Head of caudate nucleus (tissue), 42 donors: ENCODE measurements at regions not wholly inside any gene's neighbourhood (a gene's known extent, or its start where the extent isn't known, plus 50 kb on each side); places are given as distances from the start of the nearest gene placed in this dataset.
A peak's percentile ranks its signal among the peaks of the same experiment; 100 is the strongest.

Source experiments
- DNase-seq, 42 donors: peaks; one replicate each; pipeline versions ENCODE4 v3.0.0 to v3.0.0-alpha.2; 2020 to 2021; ENCODE audit warnings: mixed read lengths in 7 of 42
- intact Hi-C: fragments of 100-400 bp; cut with DNase I; formaldehyde crosslinking; loops from one replicate; pipeline ENCODE4 v1.15.0; 2022

DNA sequence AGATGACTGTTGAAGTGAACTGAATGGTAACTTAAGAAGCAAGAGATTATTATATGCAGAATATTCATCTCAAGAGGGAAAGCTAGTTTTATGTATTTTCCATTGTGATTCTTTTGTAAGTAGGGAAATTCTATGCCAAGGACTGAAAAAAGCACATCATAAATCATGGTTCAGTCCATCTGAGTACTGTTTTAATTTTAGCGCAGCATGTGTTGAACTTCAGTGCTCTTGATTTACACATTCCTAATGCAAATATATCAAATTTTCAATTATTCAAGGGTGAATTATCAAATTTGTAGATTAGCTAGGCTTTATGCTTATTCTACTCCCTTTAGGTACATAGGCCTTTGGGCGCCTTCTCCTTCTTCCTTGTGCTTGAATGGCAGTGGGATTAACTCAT is 50.3 kb upstream of the TCF12 start:
- DNase-seq: no peak
- intact Hi-C loops: loop anchor here (10.0 kb wide), 1 partner anchor 373 kb away; no protein-coding TSS in a partner anchor

DNA sequence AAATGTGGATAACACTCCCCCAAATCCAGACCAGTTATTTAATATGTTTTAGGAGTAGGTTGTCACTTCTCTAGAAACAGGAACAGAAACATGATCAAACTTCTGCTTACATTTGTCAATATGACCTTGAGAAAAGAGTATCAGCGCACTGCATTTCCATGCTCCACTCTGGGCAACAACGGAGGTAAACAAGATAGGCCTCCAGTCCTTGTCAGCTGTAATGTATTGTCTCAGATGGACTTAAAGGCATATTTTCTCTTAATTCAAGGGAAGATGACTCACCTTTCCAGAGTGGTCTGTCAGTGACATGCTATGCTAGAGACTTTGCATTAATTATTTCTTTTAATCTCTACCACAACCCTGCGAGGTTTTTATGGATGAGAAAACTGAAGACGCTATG is 51.6 kb upstream of the TCF12 start:
- DNase-seq: no peak
- intact Hi-C loops: loop anchor here (10.0 kb wide), 1 partner anchor 372 kb away; no protein-coding TSS in a partner anchor

GRCh38 chr15:56857828-56858227 is 60.6 kb upstream of the TCF12 start:
- intact Hi-C loops: no loop called here
- no peak for DNase-seq

GRCh38 chr15:56856934-56857333 is 61.5 kb upstream of the TCF12 start:
- intact Hi-C loops: no loop called here
- DNase-seq: no peak

DNA sequence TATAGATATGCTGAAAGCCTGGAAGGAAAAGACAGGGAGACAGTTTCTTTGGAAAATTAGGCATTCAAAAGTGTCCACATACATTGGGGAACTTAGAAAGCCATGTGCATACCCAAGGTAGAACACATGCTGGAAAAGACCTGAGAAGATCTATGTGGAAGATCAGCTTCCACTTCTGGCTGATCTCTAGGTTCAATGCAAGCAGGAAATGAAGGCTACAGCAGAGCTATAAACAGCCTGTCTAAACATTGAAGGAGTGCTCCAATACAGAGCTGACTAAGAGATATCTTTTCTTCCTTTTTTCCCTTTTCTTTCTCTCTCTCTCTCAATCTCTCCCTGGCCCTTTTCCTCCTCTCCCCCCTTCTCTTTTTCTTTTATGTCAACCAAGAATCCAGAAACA is 73.6 kb upstream of the TCF12 start:
- DNase-seq: no peak
- intact Hi-C loops: no loop called here

DNA sequence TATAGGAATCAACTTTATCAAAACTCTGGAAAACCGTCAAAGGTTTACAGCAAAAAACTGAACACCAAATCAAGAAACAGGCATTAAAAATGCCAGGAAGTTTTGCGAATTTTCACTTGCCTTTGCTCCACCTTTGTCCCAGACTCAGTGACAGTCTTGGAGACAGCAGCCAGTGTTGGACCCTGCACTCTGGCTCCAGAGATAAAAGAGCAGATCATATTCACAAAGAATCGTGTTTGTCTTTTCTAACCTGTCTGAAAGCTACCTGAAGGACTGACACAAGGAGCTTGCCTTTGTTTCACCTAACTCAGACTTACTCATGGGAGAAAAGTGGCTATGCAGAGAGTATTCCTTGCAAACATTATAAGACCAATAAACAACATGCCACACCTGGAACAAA is 74.0 kb upstream of the TCF12 start:
- DNase-seq: no peak
- intact Hi-C loops: no loop called here

DNA sequence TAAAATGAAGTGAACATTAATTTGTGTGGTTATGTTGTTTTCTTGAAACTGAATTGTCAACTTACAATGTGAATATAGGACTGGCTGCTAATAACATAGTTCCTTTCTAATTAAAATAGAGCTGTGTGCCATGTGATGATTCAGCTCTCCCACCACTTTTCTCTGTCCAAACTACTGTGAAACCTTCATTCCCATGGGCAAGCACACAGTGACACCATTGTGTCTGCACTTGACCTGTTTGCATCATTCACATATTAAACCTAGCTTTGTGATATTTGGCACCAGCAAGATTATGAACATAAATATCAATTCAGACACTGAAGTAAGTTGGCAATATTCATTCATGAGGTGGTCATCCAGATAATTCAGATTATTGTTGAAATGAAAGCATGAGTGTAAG is 78.8 kb upstream of the TCF12 start:
- intact Hi-C loops: no loop called here
- no peak for DNase-seq

DNA sequence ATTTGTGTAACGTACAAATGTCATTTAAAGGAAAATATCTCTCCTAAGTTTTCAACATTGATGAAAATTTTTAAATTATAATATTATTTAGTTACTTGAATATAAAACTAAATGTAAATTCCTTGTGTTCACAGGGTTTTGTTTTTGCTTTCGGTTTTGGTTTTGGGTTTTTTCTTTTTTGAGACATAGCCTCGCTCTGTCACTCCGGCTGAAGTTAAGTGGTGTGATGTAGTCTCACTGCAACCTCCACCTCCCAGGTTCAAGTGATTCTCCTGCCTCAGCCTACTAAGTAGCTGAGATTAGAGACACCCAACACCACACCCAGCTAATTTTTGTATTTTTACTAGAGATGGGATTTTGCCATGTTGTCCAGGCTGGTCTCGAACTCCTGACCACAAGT is 79.3 kb upstream of the TCF12 start:
- intact Hi-C loops: no loop called here
- DNase-seq: no peak

- no peak for DNase-seq
- intact Hi-C loops: no loop called here
These were observed 80.4 kb upstream of the TCF12 start for GRCh38 chr15:56838085-56838484.

- DNase-seq: no peak
- intact Hi-C loops: no loop called here
These were observed 81.2 kb upstream of the TCF12 start for GRCh38 chr15:56837273-56837672.

DNA sequence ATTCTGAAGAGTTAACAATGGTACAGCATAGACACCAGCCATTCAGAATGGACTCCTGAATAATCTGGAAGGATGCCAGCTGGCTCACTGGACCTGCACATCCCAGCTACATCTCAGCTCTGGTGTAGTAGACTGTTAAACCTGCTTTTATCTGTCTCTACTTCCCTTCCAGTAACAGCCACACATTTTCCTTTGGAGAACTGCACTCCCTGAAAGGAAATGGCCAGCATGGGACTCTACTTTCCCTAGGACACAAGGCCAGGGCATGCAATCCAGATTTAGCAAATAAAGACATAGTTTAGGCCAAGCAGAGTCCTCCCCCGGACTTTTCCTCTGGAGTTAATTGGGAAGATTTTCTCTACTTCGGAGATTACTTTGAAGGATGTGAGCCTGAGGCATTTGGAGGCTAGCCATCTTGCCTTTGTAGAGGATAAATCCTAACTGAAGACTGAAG is 82.7 kb upstream of the TCF12 start:
- DNase-seq: peak in 20 of 42 donors; percentile 4 to 78 (median 46)
- intact Hi-C loops: no loop called here

DNA sequence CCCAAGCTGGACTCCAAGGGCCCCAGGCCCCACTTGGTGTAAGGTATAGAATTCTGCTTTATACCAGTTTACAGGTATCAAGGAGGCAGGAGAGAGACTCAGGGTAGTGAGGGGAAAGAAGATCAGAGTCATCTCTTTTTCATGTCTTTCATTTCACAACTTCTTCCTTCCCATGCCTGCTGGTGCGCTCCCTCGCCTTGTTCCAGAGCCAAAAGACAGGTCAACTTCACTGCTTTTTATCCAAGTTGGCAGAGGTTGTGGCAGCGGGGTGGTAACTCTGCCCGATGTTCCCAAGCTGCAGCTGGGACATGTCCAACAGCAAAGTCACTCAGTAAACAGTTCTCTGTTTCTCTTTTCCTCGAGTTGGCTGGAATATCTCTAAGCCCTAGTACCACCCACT is 86.3 kb upstream of the TCF12 start:
- peak in 40 of 42 donors; percentile 17 to 80 (median 48) for DNase-seq
- intact Hi-C loops: no loop called here

- no peak for DNase-seq
- intact Hi-C loops: no loop called here
These were observed 86.9 kb upstream of the TCF12 start for GRCh38 chr15:56831467-56832005.

DNA sequence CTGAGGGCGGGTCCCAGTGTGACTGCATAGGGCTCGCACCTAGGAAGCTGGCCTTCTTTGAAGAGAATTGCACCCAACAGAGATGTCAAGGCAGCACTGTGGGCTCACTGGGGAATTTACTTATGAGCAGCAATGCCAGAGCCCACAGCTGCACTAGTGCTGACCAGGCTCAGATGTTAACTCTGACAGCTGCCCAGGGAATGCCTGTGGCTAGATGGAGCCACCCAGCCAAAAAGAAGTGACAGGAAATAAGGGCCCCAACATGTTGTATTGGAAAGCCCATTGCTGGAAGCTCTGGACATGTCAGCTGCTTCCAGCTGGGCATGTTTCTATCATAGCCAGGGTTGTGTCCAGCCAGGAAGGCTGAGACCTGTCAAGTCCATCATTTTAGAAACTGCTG is 90.9 kb upstream of the ZNF280D start:
- intact Hi-C loops: loop anchor here (10.0 kb wide), 1 partner anchor 51 kb away; no protein-coding TSS in a partner anchor
- no peak for DNase-seq

GRCh38 chr15:56821721-56822425 is 88.6 kb upstream of the ZNF280D start:
- peak in 40 of 42 donors; percentile 17 to 82 (median 59) for DNase-seq
- intact Hi-C loops: loop anchor here (10.0 kb wide), 1 partner anchor 53 kb away; no protein-coding TSS in a partner anchor

DNA sequence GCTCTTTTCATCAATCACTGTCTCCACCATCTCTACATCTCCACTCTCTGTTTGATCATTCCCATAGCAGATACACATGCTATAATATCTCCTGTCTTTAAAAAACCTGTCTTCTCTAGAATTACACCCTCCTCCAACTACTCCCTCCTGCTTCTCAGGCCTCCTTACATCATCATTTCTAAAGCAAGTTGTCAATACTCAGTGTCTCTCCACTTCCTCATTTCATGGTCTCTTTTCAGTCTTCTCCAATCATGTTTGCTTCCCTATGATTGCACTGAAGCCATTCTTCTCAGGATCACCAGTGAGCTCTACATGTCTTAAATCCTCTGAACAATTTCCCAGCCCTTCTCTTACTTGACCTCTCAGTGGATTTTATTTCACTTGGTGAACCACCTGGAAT is 87.0 kb upstream of the ZNF280D start:
- no peak for DNase-seq
- intact Hi-C loops: loop anchor here (10.0 kb wide), 1 partner anchor 54 kb away; no protein-coding TSS in a partner anchor

DNA sequence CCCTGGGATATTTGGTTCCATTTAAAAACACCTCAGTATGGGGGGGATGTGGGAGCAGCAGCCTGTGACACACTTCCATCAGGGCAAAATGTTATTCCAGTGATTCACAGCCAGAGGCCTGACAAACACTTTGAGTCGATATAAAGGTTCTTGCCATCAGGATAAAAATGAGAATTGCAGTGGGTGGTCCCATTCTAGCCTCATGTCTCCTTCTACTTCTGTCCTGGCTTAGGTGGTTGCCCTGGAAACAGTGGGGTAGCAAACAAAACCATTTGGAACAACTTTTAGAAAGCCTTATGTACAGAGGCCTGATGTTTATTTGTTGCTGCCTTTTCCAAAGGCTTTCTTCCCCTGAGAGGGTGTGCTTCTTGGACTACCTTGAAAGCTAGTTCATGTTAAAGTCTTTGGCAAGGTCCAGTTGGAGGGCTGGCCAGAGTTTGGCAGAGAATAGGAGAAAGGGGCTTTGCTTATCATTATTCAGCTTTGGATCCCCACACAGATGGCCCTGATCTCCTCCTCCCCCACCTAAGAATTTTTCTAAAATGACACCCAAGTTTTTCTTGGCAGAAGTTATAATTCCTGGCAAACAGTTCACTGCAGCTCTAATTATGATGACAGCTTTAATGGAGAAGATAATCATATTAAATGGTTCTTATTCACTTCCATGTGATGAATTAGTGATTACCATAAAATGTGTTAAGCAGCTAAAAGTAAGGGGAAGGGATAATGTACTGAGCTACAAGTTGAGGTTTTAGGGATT is 84.2 kb upstream of the ZNF280D start:
- DNase-seq: peak in 5 of 42 donors; percentile 24 to 51 (median 37)
- intact Hi-C loops: loop anchor here (10.0 kb wide), 1 partner anchor 73 kb away; no protein-coding TSS in a partner anchor

GRCh38 chr15:56816781-56817180 is 83.5 kb upstream of the ZNF280D start:
- intact Hi-C loops: loop anchor here (10.0 kb wide), 1 partner anchor 72 kb away; no protein-coding TSS in a partner anchor
- DNase-seq: no peak

- intact Hi-C loops: loop anchor here (10.0 kb wide), 1 partner anchor 70 kb away; no protein-coding TSS in a partner anchor
- no peak for DNase-seq
These were observed 81.9 kb upstream of the ZNF280D start for GRCh38 chr15:56815247-56815646.

DNA sequence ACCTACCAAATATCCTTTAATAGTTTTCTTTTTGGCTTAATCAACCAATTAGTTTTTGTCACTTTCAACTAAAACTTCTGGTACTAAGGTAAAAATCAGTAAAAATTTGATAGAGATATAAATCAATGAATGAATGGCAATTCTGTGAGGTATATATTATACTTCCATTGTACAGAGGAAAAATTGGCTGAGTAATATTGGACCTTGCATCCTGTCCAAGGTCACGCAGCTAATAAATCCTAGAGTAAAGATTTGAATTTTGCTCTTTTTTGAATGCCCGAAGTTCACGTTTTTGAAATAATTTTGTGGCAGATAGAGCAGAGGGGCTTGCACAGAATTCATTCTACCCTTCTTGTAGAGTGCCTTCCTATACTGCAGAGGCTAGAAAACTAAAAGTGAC is 81.1 kb upstream of the ZNF280D start:
- DNase-seq: no peak
- intact Hi-C loops: loop anchor here (10.0 kb wide), 1 partner anchor 70 kb away; no protein-coding TSS in a partner anchor
